HG02943 (cell line): ENCODE measurements at regions not wholly inside any gene's neighbourhood (a gene's known extent, or its start where the extent isn't known, plus 50 kb on each side); places are given as distances from the start of the nearest gene placed in this dataset.
"Not testable (repeated sequence)": the region's sequence is repeated elsewhere in the genome, so short reads cannot be mapped to it uniquely, and the experiment has no call there.

ENCODE experiments used
- ATAC-seq: cut with Tn5 transposase; IDR thresholded peaks from one replicate; pipeline ENCODE4 v1.9.1; 2021; ENCODE audit warnings: mild to moderate bottlenecking, low read depth, moderate library complexity; ENCODE audit not compliant: unreplicated experiment

- no peak for ATAC-seq
These were observed 264.4 kb downstream of the ETV1 start for GRCh38 chr7:13724977-13725566.

GRCh38 chr7:13725591-13725990, 263.9 kb downstream of the ETV1 start:
- no peak for ATAC-seq

- no peak for ATAC-seq
These were observed 262.2 kb downstream of the ETV1 start for GRCh38 chr7:13727279-13727678.

- ATAC-seq = no peak
These were observed 261.7 kb downstream of the ETV1 start for GRCh38 chr7:13727751-13728150.

- ATAC-seq = not testable (repeated sequence)
These were observed 261.0 kb downstream of the ETV1 start for GRCh38 chr7:13728430-13728829.

- no peak for ATAC-seq
These were observed 257.8 kb downstream of the ETV1 start for GRCh38 chr7:13731643-13732042.

- ATAC-seq = no peak
These were observed 251.9 kb downstream of the ETV1 start for GRCh38 chr7:13737563-13737962.

GRCh38 chr7:13742126-13742525, 247.3 kb downstream of the ETV1 start:
- ATAC-seq = no peak

GRCh38 chr7:13742811-13743210, 246.7 kb downstream of the ETV1 start:
- ATAC-seq = no peak

- no peak for ATAC-seq
These were observed 246.2 kb downstream of the ETV1 start for GRCh38 chr7:13743226-13743625.

GRCh38 chr7:13745530-13745929, 243.9 kb downstream of the ETV1 start:
- no peak for ATAC-seq

GRCh38 chr7:13748998-13749397, 240.5 kb downstream of the ETV1 start:
- ATAC-seq = no peak

GRCh38 chr7:13749636-13750035, 239.8 kb downstream of the ETV1 start:
- ATAC-seq = no peak

GRCh38 chr7:13751766-13752165, 237.7 kb downstream of the ETV1 start:
- ATAC-seq = no peak

- no peak for ATAC-seq
These were observed 231.6 kb downstream of the ETV1 start for GRCh38 chr7:13757841-13758240.

GRCh38 chr7:13765853-13766252, 223.6 kb downstream of the ETV1 start:
- not testable (repeated sequence) for ATAC-seq

- ATAC-seq = no peak
These were observed 219.2 kb downstream of the ETV1 start for GRCh38 chr7:13770305-13770704.

- ATAC-seq = no peak
These were observed 214.5 kb downstream of the ETV1 start for GRCh38 chr7:13774976-13775375.

GRCh38 chr7:13777242-13777641, 212.2 kb downstream of the ETV1 start:
- no peak for ATAC-seq

- no peak for ATAC-seq
These were observed 210.5 kb downstream of the ETV1 start for GRCh38 chr7:13778967-13779366.

- ATAC-seq = no peak
These were observed 198.9 kb downstream of the ETV1 start for GRCh38 chr7:13790611-13791010.

- ATAC-seq = no peak
These were observed 197.3 kb downstream of the ETV1 start for GRCh38 chr7:13792208-13792607.

- no peak for ATAC-seq
These were observed 195.5 kb downstream of the ETV1 start for GRCh38 chr7:13793926-13794325.
